Smooth muscle cell (in vitro differentiated cells): ENCODE measurements at regions not wholly inside any gene's neighbourhood (a gene's known extent, or its start where the extent isn't known, plus 50 kb on each side); places are given as distances from the start of the nearest gene placed in this dataset.

Source experiments
- DNase-seq: peaks from one replicate; lab custom pipeline; 2025; ENCODE audit not compliant: unreplicated experiment; lab: John Stamatoyannopoulos, UW
- H2AFZ ChIP-seq: fragments of 200-600 bp; sonication (generic); 2 replicates; pipeline ENCODE4 v1.6.0; 2016; ENCODE audit warnings: antibody characterized with exemption, low read depth, mild to moderate bottlenecking
- H3F3A ChIP-seq: fragments of 200-600 bp; sonication (generic); 2 replicates; pipeline ENCODE4 v1.6.0; 2017; ENCODE audit warnings: antibody characterized with exemption, low read depth
- H3K27ac ChIP-seq: fragments of 200-600 bp; sonication (generic); 2 replicates; pipeline ENCODE4 v1.5.1; 2016; ENCODE audit warnings: low read depth, mild to moderate bottlenecking
- H3K27me3 ChIP-seq: fragments of 200-600 bp; sonication (generic); 2 replicates; pipeline ENCODE4 v1.6.1; 2016; ENCODE audit warnings: low read depth, mild to moderate bottlenecking
- H3K36me3 ChIP-seq: fragments of 200-600 bp; sonication (generic); 2 replicates; pipeline ENCODE4 v1.5.1; 2016; ENCODE audit warnings: low read depth
- H3K4me1 ChIP-seq: fragments of 200-600 bp; sonication (generic); 2 replicates; pipeline ENCODE4 v1.5.1; 2016; ENCODE audit warnings: low read depth
- H3K4me2 ChIP-seq: fragments of 200-600 bp; sonication (generic); 2 replicates; pipeline ENCODE4 v1.6.0; 2016; ENCODE audit warnings: mild to moderate bottlenecking
- H3K4me3 ChIP-seq: fragments of 200-600 bp; sonication (generic); 2 replicates; pipeline ENCODE4 v1.5.1; 2016; ENCODE audit warnings: mild to moderate bottlenecking
- H3K79me2 ChIP-seq: fragments of 200-600 bp; sonication (generic); 2 replicates; pipeline ENCODE4 v1.6.0; 2016; ENCODE audit warnings: low read depth, mild to moderate bottlenecking
- H3K9ac ChIP-seq: fragments of 200-600 bp; sonication (generic); 2 replicates; pipeline ENCODE4 v1.6.0; 2016; ENCODE audit warnings: low read depth
- H3K9me3 ChIP-seq: fragments of 200-600 bp; sonication (generic); replicated peaks from 2 replicates; pipeline ENCODE4 v1.5.1; 2016; ENCODE audit warnings: low read depth
- H4K20me1 ChIP-seq: fragments of 200-600 bp; sonication (generic); 2 replicates; pipeline ENCODE4 v1.6.0; 2016; ENCODE audit warnings: low read depth
- WGBS: methylation state at CpG from one replicate; pipeline ENCODE4 v1.1.7; 2016; ENCODE audit warnings: low lambda C conversion rate; 5-methylcytosine and 5-hydroxymethylcytosine counted together
- TF ChIP-seq, protein P1 (sequence below): fragments of 200-600 bp; sonication (generic); IDR thresholded peaks from 2 replicates; pipeline ENCODE4 v1.5.1; 2017; ENCODE audit warnings: borderline replicate concordance, mild to moderate bottlenecking, antibody characterized with exemption; ENCODE audit not compliant: insufficient read depth, poor library complexity, severe bottlenecking

DNA sequence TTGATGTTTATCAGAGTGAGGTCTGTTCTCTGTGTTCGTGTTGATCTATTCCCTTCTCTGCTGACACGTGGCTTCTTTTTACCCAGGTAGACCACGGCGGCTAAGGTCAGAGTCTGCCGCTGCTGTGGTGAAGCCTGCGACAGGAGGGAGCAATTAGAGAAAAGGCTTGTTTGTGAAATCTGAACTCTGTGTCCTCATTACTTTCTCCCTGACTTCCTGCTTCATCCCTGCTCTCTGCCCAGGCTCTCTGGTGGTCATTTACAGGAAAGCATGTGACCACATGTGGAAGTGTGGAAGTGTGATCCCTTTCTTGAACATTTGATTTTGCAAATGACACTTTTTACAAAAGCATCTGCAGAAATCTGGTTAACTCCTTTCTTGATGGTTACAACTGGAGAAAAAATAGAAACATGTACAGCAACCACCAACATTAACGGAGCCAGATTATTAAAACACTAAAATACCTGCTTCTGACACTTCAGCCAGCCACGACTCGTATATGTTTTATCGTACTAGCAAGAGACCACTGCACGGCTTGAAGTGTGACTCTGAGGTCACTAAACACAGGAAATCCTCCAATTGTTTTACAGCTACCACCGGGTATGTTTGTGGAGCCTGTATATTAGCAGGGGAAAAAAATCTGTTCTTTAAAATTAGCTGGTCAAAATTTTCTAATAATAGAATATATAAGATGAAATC, 388.6 kb upstream of the TMPO start:
- Histone ChIP-seq H3K4me2 (no peak overlapping the region), H3K27ac (no peak overlapping the region), H3K36me3 (no peaks in the 10 kb centered on the region), H4K20me1 (no peaks in the 10 kb centered on the region), H2AFZ (no peak overlapping the region), H3K4me3 (no peak overlapping the region), H3F3A (no peaks in the 10 kb centered on the region), H3K9ac (no peak overlapping the region), H3K9me3 (no peaks in the 10 kb centered on the region), H3K27me3 (no peaks in the 10 kb centered on the region), H3K4me1 (no peaks in the 10 kb centered on the region), H3K79me2 (no peaks in the 10 kb centered on the region)
- WGBS: 74% methylated on average over 12 of the region's 12 CpGs
- TF ChIP-seq, protein P1, sequence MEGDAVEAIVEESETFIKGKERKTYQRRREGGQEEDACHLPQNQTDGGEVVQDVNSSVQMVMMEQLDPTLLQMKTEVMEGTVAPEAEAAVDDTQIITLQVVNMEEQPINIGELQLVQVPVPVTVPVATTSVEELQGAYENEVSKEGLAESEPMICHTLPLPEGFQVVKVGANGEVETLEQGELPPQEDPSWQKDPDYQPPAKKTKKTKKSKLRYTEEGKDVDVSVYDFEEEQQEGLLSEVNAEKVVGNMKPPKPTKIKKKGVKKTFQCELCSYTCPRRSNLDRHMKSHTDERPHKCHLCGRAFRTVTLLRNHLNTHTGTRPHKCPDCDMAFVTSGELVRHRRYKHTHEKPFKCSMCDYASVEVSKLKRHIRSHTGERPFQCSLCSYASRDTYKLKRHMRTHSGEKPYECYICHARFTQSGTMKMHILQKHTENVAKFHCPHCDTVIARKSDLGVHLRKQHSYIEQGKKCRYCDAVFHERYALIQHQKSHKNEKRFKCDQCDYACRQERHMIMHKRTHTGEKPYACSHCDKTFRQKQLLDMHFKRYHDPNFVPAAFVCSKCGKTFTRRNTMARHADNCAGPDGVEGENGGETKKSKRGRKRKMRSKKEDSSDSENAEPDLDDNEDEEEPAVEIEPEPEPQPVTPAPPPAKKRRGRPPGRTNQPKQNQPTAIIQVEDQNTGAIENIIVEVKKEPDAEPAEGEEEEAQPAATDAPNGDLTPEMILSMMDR: no peak
- DNase-seq: no peak

DNA sequence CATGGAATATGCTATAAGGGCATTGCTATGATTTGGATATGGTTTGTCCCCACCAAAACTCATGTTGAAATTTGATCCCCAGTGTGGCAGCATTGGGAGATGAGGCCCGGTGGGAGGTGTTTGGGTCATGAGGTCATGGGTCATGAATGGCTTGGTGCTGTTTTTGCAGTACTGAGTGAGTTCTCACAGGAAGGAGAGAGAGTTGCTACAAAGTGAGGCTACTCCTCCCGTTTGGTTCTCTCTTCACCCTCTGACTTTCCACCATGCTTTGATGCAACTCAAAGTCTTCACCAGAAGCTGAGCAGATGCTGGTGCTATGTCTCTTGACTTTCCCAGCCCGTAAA, 388.1 kb upstream of the TMPO start:
- Histone ChIP-seq H3K27me3 (no peaks in the 10 kb centered on the region), H3K27ac (no peak overlapping the region), H3K9me3 (no peaks in the 10 kb centered on the region), H3K36me3 (no peaks in the 10 kb centered on the region), H3K4me3 (no peak overlapping the region), H3F3A (no peaks in the 10 kb centered on the region), H4K20me1 (no peaks in the 10 kb centered on the region), H3K79me2 (no peaks in the 10 kb centered on the region), H3K9ac (no peak overlapping the region), H3K4me2 (no peak overlapping the region), H3K4me1 (no peaks in the 10 kb centered on the region), H2AFZ (no peak overlapping the region)
- DNase-seq: no peak
- WGBS: 77% methylated on average over 3 of the region's 3 CpGs
- TF ChIP-seq, protein P1: no peak

DNA sequence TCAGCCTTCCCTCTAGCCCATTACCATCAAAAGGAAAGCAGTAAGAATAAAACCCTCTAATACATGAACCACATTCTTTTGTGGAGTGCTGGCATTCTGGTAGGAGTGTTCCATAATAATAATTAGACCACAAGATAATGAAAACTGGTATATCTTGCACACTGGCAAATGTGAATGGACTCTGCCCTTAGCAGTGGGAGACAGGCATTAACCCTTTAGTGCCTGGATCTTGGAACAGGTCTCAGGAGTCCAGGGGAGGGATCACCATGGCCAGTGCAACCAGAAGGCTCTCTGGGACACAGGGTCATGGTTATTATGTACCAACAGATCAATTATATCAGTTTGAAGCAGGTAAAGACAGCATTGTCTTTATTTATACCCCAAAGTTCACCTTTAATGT, 387.5 kb upstream of the TMPO start:
- H3F3A ChIP-seq: no peaks in the 10 kb centered on the region
- H3K4me3 ChIP-seq: no peak overlapping the region
- H2AFZ ChIP-seq: no peak overlapping the region
- no peaks in the 10 kb centered on the region for H3K9me3 ChIP-seq
- TF ChIP-seq, protein P1: no peak
- H3K27ac ChIP-seq: no peak overlapping the region
- no peak overlapping the region for H3K4me2 ChIP-seq
- H3K4me1 ChIP-seq: no peaks in the 10 kb centered on the region
- no peaks in the 10 kb centered on the region for H3K36me3 ChIP-seq
- no peak for DNase-seq
- H3K79me2 ChIP-seq: no peaks in the 10 kb centered on the region
- no peak overlapping the region for H3K9ac ChIP-seq
- H4K20me1 ChIP-seq: no peaks in the 10 kb centered on the region
- H3K27me3 ChIP-seq: no peaks in the 10 kb centered on the region

DNA sequence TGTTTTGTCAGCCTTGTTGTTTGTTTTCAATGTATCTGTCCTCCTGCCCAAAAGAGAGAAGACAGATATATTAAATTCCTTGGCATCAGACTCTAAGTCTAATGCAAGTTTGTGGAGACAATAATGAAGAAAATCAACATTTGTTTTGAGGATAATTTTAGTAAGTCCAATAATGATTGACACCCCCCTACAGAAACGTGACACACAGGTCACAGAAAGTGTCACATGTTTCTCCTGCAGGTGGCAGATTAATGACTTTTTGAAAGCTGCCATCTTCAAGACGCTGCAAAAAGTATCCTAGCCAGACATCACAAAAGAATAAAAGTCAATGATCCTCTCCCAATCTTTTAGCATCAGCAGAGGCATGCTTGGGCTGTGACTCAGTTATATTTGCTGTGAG, 378.8 kb upstream of the TMPO start:
- Histone ChIP-seq H3K27ac (no peak overlapping the region), H3K9ac (no peak overlapping the region), H3K9me3 (no peaks in the 10 kb centered on the region), H3K4me2 (no peak overlapping the region), H3F3A (no peaks in the 10 kb centered on the region), H2AFZ (no peak overlapping the region), H3K4me3 (no peak overlapping the region), H3K79me2 (no peaks in the 10 kb centered on the region), H3K36me3 (no peaks in the 10 kb centered on the region), H4K20me1 (no peaks in the 10 kb centered on the region), H3K4me1 (no peaks in the 10 kb centered on the region), H3K27me3 (no peaks in the 10 kb centered on the region)
- no peak for DNase-seq
- TF ChIP-seq, protein P1: no peak
- WGBS: 52% methylated on average over 2 of the region's 2 CpGs
